ENCODE measurements at regions not wholly inside any gene's neighbourhood (a gene's known extent, or its start where the extent isn't known, plus 50 kb on each side); places are given as distances from the start of the nearest gene placed in this dataset.

DNA sequence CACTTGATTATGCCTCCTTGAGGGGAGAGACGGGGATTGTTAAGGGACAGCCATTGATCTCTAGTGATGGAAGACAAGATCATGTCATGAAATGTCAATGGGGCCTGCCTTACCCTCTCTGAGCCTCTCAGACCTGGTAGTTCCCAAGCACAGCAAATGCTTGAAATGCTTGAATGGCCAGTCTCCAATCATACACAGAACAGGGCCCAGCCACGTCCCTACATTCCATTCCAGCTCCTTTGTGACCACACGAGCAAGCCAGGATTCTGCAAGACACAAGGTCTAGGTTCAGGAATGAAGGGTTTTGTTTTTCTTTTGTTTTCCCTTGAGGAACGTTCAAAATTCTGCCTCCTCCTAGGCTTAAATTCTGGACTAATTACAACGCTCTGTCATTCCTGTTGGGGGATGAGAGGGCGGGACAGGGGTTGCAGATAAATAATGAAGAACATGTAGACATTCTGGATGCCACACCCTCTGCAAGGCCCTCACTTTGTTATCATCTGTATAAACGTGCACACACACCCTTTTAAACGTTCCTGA lies 98.1 kb upstream of the YPEL5 start:
- no peak for DNase-seq

GRCh38 chr2:30055548-30055947 lies 91.3 kb upstream of the YPEL5 start:
- no peak for DNase-seq

DNA sequence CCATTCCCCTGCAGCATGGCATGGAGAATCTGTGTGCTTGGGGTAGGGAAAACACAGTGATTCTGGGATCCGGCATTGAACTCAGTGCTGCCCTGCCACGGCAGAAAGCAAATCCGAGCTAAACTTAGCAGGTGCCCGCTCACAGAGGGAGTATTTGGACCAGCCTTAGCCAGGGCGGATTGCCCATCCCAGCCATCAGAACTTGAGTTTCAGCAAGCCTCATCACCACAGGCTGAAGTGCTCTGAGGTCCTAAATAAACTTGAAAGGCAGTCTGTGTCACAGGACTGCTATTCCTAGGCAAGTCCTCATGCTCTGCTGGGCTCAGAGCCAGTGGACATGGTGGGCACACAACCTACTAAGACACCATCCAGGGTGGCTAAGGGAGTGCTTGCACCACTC lies 86.2 kb upstream of the YPEL5 start:
- no peak for DNase-seq

- DNase-seq, result no peak
Measured at GRCh38 chr2:30068067-30068466, 78.7 kb upstream of the YPEL5 start.

GRCh38 chr2:30072250-30072842 lies 74.5 kb upstream of the YPEL5 start:
- peak; percentile 55 to 69 for DNase-seq

- no peak for DNase-seq
Measured at GRCh38 chr2:30073523-30073922, 73.3 kb upstream of the YPEL5 start.

DNA sequence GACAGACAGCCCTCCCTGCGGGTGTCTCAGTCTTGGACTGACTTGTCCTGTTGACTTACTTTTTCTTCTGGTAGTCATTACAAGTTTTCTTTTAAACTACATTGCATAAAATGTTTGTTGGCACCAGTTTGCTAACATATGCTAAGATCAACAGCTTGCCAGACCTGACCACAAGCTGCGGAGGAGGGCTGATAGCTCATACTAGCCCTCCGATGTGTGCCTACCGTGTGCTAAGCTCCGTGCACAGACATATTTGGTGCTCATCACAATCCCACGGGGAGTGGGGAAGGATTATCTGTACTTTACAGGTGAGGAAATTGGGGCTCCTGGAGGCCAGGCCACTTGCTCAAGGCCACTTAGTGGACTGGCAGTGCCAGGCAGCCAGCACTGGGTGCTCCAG lies 72.8 kb upstream of the YPEL5 start:
- no peak for DNase-seq

GRCh38 chr2:30078521-30078920 lies 68.3 kb upstream of the YPEL5 start:
- no peak for DNase-seq

DNA sequence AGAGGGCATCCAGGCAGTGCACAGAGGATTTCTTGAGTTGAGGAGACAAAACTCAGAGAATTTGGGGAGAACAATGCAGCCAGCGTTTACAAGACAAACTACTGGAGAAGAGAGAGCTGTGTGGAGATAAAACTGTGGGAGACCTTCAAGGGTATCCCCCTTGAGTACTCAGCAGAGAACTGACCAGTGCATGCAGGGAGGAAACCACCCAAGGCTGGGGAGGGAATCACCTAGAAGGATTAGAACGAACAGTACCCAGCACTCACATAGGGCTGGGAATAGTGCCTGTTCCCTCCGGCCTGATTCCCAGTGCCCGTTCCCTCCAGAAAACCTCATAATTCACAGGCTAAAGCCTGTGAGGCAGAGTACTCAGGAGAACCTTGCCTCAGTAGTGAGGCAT lies 61.9 kb upstream of the YPEL5 start:
- no peak for DNase-seq

DNA sequence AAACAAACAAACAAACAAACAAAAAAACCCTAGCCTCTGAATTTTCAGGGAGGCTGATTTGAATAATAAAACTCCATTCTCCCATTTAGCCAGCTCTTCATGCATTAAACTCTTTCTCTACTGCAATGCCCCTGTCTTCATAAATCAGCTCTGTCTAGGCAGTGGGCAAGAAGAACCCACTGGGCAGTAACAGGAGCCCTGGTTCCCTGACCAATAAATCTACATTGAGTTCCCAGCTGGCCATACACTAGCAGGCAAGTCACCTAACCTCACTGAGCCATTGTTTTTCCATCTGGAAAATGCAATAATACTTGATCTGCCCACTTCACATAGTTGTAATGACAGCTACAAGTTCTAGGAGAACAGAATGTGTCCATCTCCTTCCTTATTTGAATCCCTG lies 57.6 kb upstream of the YPEL5 start:
- DNase-seq, result no peak

- DNase-seq, result no peak
Measured at GRCh38 chr2:30095402-30095801, 51.4 kb upstream of the YPEL5 start.

DNA sequence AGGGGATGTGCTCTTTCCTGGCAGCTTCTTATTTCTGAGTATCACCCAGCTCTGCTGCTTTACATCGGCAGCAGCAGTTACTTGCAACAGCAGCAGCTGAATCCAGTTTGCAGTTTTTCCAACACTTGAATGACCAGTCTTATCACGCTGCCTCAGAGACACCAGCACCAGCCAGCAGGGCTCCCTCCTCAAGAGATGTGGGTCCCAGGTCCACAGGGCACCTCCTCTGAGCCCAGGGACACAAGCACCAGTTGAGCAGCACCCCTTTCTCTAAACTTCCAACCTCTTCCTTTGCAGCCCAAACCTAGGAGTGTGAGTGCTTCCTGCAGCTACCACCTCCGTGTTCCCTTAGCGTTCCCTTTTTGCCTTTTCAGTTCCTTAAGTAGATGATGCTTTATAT lies 50.4 kb upstream of the YPEL5 start:
- no peak for DNase-seq

Data from hippocampal formation (tissue), 2 donors.